GM18951 (cell line): ENCODE measurements at regions not wholly inside any gene's neighbourhood (a gene's known extent, or its start where the extent isn't known, plus 50 kb on each side); places are given as distances from the start of the nearest gene placed in this dataset.

Experiments
- POLR2A ChIP-seq: IDR thresholded peaks from 4 replicates; pipeline ENCODE4 v1.6.1; 2011; ENCODE audit warnings: mild to moderate bottlenecking; ENCODE audit not compliant: insufficient read length, insufficient read depth; ENCODE audit errors: extremely low read depth
- in situ Hi-C: fragments of 300-500 bp; cut with MboI; formaldehyde crosslinking; loops from one replicate; pipeline ENCODE4 v1.12.0; 2022; ENCODE audit warnings: low sequenced_read_pairs, mixed read lengths, inconsistent platforms; ENCODE audit not compliant: unreplicated experiment

- in situ Hi-C loops = no loop called here
- TF ChIP-seq POLR2A = no peak
Measured at GRCh38 chr5:40093550-40093949, 586.2 kb upstream of the PTGER4 start.

DNA sequence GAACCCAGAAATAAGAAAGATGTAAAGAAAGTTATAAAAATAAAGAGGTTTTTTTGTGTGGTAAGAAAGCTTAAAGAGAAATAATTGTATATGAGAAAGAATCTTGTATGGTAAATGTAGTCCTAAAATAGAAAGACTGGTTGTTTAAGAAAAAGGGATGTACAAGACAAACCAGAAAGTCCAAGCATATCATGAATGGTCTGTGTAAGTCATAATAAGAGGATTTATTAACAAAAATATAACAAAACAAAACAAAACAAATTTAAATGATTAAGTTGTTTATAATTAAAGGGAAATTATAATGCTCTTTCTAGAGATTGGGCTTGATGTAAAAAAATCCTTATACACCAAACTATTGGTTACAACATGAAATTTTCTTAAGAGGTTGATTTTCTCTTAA, 590.4 kb upstream of the PTGER4 start:
- in situ Hi-C loops = no loop called here
- TF ChIP-seq POLR2A = no peak

GRCh38 chr5:40084614-40085013, 595.1 kb upstream of the PTGER4 start:
- in situ Hi-C loops = no loop called here
- TF ChIP-seq POLR2A = no peak

- no peak for TF ChIP-seq POLR2A
- in situ Hi-C loops = no loop called here
Measured at GRCh38 chr5:40082313-40082712, 597.4 kb upstream of the PTGER4 start.

- no peak for TF ChIP-seq POLR2A
- in situ Hi-C loops = no loop called here
Measured at GRCh38 chr5:40080191-40080590, 599.5 kb upstream of the PTGER4 start.

DNA sequence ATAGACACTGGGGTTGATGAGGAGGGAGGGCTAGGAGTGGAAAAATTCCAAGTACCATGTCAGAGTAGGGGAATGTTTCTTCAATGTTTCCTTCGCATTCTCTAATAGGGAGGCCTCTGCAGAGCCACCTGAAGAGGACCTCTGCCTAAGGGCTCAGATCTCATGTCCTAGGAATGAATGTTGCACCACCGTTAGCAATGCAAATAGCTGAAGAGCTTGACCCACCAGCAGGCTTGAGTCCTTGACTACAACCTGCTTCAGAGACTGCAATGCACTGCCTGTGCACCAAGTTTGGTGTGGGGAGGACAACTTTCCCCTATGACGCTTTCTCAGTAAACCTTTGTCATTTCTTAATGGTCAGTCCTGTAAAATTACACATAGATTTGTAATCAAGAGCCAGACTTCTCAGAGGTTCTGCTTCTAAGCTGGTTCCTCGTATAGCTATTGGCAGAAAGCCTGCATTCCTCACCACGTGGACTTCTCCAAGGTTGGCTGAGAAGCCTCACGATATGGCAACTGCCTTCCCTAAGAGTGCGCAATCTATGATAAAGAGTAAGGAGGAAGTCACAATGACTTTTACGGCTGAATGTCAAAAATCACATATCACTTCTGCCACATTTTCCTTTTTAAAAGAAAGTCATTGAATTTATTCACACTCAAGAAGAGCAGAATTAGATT, 600.7 kb upstream of the PTGER4 start:
- no peak for TF ChIP-seq POLR2A

DNA sequence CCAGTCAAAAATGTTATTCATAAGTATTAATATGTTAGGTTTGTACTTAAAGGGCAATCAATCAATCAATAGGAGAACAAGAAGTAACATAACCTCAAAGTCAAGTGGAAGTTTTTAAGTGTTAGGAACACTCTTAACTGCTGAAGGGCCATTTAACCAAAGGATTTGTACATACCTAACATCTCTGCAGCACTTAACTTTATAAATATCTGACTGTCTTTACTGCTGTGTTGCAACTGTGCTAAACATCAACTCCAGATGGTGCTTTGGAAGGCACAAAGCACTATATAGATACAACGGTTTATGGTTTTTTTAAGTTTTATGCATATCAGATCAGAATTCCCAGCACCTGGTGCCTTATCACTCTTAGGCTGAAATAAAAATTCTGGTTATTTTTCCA, 604.9 kb upstream of the PTGER4 start:
- in situ Hi-C loops = no loop called here
- no peak for TF ChIP-seq POLR2A

More for the DNA sequence above, 600.7 kb upstream of the PTGER4 start:
- in situ Hi-C loops = no loop called here

- TF ChIP-seq POLR2A = no peak
- in situ Hi-C loops = no loop called here
Measured at GRCh38 chr5:40073927-40074326, 605.8 kb upstream of the PTGER4 start.

DNA sequence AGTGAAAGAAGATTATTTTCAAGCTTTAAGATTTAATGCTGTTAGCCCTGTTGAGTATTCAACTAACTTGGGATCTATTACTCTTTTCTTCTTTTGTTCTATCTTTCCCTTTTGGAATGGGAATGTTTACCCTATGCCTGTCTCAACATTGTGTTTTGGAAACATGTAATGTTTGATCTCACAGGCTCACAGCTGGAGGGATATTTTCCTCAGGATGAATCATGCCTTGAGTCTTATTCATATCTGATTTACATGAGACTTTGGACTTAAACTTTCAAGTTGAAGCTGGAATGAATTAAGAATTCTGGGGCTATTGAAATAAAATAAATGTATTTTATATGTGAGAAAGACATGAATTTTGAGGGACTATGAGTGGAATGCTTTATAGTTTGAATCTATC, 607.8 kb upstream of the PTGER4 start:
- in situ Hi-C loops = no loop called here
- no peak for TF ChIP-seq POLR2A

GRCh38 chr5:40066616-40067015, 613.1 kb upstream of the PTGER4 start:
- TF ChIP-seq POLR2A = no peak
- in situ Hi-C loops = no loop called here

- no peak for TF ChIP-seq POLR2A
- in situ Hi-C loops = no loop called here
Measured at GRCh38 chr5:40052808-40053207, 626.9 kb upstream of the PTGER4 start.

DNA sequence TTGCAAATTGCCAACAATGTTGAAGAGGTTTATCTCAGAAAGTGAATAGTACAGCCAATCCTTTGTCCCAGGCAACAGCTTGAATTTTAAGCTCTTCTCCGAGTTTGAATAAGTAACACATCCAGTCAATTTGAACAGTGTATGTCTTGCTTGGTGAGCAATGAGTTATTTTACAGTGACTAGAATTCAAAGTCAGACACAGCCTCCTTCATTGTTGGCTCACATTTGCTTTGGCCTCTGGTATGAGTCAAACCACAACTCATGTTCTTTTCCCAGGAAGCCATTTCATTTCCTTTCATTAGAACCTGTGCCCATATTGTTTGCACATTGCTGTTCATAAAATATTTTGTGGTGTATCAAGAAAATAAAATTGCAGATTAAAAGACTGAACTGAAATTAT, 622.0 kb upstream of the DAB2 start:
- no peak for TF ChIP-seq POLR2A
- in situ Hi-C loops = no loop called here

- in situ Hi-C loops = no loop called here
Measured at GRCh38 chr5:40045429-40045828, 620.6 kb upstream of the DAB2 start.

DNA sequence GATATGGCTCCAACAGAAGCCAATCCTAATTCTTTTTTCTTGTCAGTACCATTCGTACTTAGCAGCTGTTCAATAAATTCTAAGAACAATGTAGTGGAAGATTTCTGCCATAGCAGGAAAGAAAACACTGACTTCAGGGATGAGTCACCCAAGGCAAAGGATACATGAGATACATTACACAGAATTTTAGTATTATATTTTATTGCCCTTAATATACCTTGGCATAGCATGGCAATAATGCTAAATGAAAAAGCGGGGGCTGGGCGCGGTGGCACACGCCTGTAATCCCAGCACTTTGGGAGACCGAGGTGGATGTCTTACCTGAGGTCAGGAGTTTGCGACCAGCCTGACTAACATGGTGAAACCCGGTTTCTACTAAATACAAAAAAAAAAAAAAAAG, 619.1 kb upstream of the DAB2 start:
- in situ Hi-C loops = no loop called here
- TF ChIP-seq POLR2A = no peak

More at GRCh38 chr5:40045429-40045828, 620.6 kb upstream of the DAB2 start:
- TF ChIP-seq POLR2A = no peak

GRCh38 chr5:40041452-40041851, 616.7 kb upstream of the DAB2 start:
- in situ Hi-C loops = no loop called here
- no peak for TF ChIP-seq POLR2A
